GM19468 (cell line): ENCODE measurements at regions not wholly inside any gene's neighbourhood (a gene's known extent, or its start where the extent isn't known, plus 50 kb on each side); places are given as distances from the start of the nearest gene placed in this dataset.

Experiments used
- ATAC-seq: cut with Tn5 transposase; IDR thresholded peaks from one replicate; pipeline ENCODE4 v1.9.1; 2021; ENCODE audit warnings: mild to moderate bottlenecking, moderate library complexity, moderate number of reproducible peaks; ENCODE audit not compliant: unreplicated experiment; ENCODE audit errors: extremely low read depth

- ATAC-seq, result no peak
Observed at GRCh38 chr14:71834284-71835204, 97.7 kb upstream of the RGS6 start.

GRCh38 chr14:71852181-71852580 lies 80.0 kb upstream of the RGS6 start:
- ATAC-seq, result no peak

- no peak for ATAC-seq
Observed at GRCh38 chr14:71855399-71856036, 76.7 kb upstream of the RGS6 start.

GRCh38 chr14:71856199-71856919 lies 75.9 kb upstream of the RGS6 start:
- no peak for ATAC-seq

GRCh38 chr14:71863049-71863448 lies 69.2 kb upstream of the RGS6 start:
- no peak for ATAC-seq

- no peak for ATAC-seq
Observed at GRCh38 chr14:71863766-71864165, 68.5 kb upstream of the RGS6 start.
